Progenitor cell of endocrine pancreas (in vitro differentiated cells): ENCODE measurements at regions not wholly inside any gene's neighbourhood (a gene's known extent, or its start where the extent isn't known, plus 50 kb on each side); places are given as distances from the start of the nearest gene placed in this dataset.

ENCODE experiments used
- DNase-seq: peaks from one replicate; pipeline ENCODE4 v3.0.0; 2021; ENCODE audit warnings: low spot score; ENCODE audit not compliant: unreplicated experiment
- H3K27ac Mint-ChIP-seq: 2 replicates; pipeline ENCODE4 v1.8.0; 2021; ENCODE audit warnings: mild to moderate bottlenecking, moderate library complexity, mixed read lengths
- H3K27me3 Mint-ChIP-seq: 2 replicates; pipeline ENCODE4 v1.8.0; 2021; ENCODE audit warnings: mixed read lengths
- H3K36me3 Mint-ChIP-seq: 2 replicates; pipeline ENCODE4 v1.8.0; 2022; ENCODE audit warnings: mixed read lengths; ENCODE audit not compliant: insufficient read depth
- H3K4me1 Mint-ChIP-seq: 2 replicates; pipeline ENCODE4 v1.8.0; 2021; ENCODE audit warnings: low read depth, mixed read lengths
- H3K4me3 Mint-ChIP-seq: 2 replicates; pipeline ENCODE4 v1.8.0; 2021; ENCODE audit warnings: low read depth, mild to moderate bottlenecking, moderate library complexity, mixed read lengths
- H3K9me3 Mint-ChIP-seq: 2 replicates; pipeline ENCODE4 v1.8.0; 2021; ENCODE audit warnings: low read depth, mixed read lengths
- CTCF ChIP-seq: fragments of 200-600 bp; sonication (generic); IDR thresholded peaks from one replicate; pipeline ENCODE4 v1.5.0; 2021; ENCODE audit warnings: antibody characterized with exemption, mild to moderate bottlenecking; ENCODE audit not compliant: unreplicated experiment

GRCh38 chr1:219266524-219266923, 92.8 kb downstream of the LYPLAL1 start:
- Mint-ChIP-seq H3K4me1 (peaks cover 20% of the 10 kb centered on the region), H3K4me3 (no peak overlapping the region), H3K27ac (no peak overlapping the region), H3K36me3 (peaks cover 6% of the 10 kb centered on the region), H3K27me3 (no peaks in the 10 kb centered on the region), H3K9me3 (peaks cover 14% of the 10 kb centered on the region)
- no peak for TF ChIP-seq CTCF
- no peak for DNase-seq

- Mint-ChIP-seq H3K4me3 (no peak overlapping the region), H3K27me3 (no peaks in the 10 kb centered on the region), H3K36me3 (peaks cover 11% of the 10 kb centered on the region), H3K9me3 (peaks cover 21% of the 10 kb centered on the region), H3K4me1 (peaks cover 10% of the 10 kb centered on the region), H3K27ac (no peak overlapping the region)
- no peak for DNase-seq
- no peak for TF ChIP-seq CTCF
Observed at GRCh38 chr1:219265026-219265515, 91.4 kb downstream of the LYPLAL1 start.

- H3K4me3 Mint-ChIP-seq = no peak overlapping the region
Observed at GRCh38 chr1:219264561-219264960, 90.9 kb downstream of the LYPLAL1 start.

More at GRCh38 chr1:219264561-219264960, 90.9 kb downstream of the LYPLAL1 start:
- H3K9me3 Mint-ChIP-seq = peaks cover 23% of the 10 kb centered on the region
- H3K27me3 Mint-ChIP-seq = no peaks in the 10 kb centered on the region
- no peak for TF ChIP-seq CTCF
- no peak overlapping the region for H3K27ac Mint-ChIP-seq
- no peak for DNase-seq
- peaks cover 11% of the 10 kb centered on the region for H3K36me3 Mint-ChIP-seq
- peaks cover 9% of the 10 kb centered on the region for H3K4me1 Mint-ChIP-seq
